ENCODE measurements at regions not wholly inside any gene's neighbourhood (a gene's known extent, or its start where the extent isn't known, plus 50 kb on each side); places are given as distances from the start of the nearest gene placed in this dataset.

- TF ChIP-seq POLR2AphosphoS5 (IDR thresholded peaks at IDR 0.05; ENCODE audit: insufficient read depth, low read depth, low read length) = no peak
- no peak for TF ChIP-seq MYC (IDR thresholded peaks at IDR 0.05; ENCODE audit: low read depth, low read length)
- TF ChIP-seq POLR2A (IDR thresholded peaks at IDR 0.05; ENCODE audit: low read depth, low read length) = no peak
These were observed 199.5 kb downstream of the SIPA1L2 start for GRCh38 chr1:232430467-232430866.

Measured in endothelial cell of umbilical vein (primary cell).